H1 (cell line): ENCODE measurements at regions not wholly inside any gene's neighbourhood (a gene's known extent, or its start where the extent isn't known, plus 50 kb on each side); places are given as distances from the start of the nearest gene placed in this dataset.

Experiments
- CEBPB ChIP-seq: IDR thresholded peaks from 2 replicates; pipeline ENCODE4 v1.6.1; 2012; ENCODE audit warnings: low read depth, low read length
- CHD2 ChIP-seq: IDR thresholded peaks from 2 replicates; pipeline ENCODE4 v1.6.1; 2012; ENCODE audit warnings: low read length, improper control_type of control experiment
- HDAC6 ChIP-seq: IDR thresholded peaks from one replicate; pipeline ENCODE4 v1.7.1; 2012; ENCODE audit warnings: low read depth, mild to moderate bottlenecking, inconsistent platforms, low read length, moderate library complexity
- JUN ChIP-seq: IDR thresholded peaks from 2 replicates; pipeline ENCODE4 v1.6.1; 2011; ENCODE audit warnings: low read depth, mild to moderate bottlenecking, improper control_type of control experiment, low read length
- KDM4A ChIP-seq: IDR thresholded peaks from one replicate; pipeline ENCODE4 v1.7.1; 2012; ENCODE audit warnings: low read depth, mild to moderate bottlenecking, moderate library complexity, low read length, inconsistent platforms; ENCODE audit not compliant: severe bottlenecking
- SP2 ChIP-seq: IDR thresholded peaks from 2 replicates; pipeline ENCODE4 v1.6.1; 2012; ENCODE audit warnings: mild to moderate bottlenecking, low read length, inconsistent platforms
- SRF ChIP-seq: IDR thresholded peaks from 2 replicates; pipeline ENCODE4 v1.6.1; 2011; ENCODE audit warnings: mild to moderate bottlenecking, low read depth, low read length, moderate library complexity
- TAF1 ChIP-seq: IDR thresholded peaks from 2 replicates; pipeline ENCODE4 v1.6.1; 2011; ENCODE audit warnings: mild to moderate bottlenecking, low read depth, low read length
- TF ChIP-seq, protein P1 (sequence below): fragments of 300-600 bp; sonication (generic); IDR thresholded peaks from 2 replicates; pipeline ENCODE4 v1.7.1; 2012; ENCODE audit warnings: low read length, moderate library complexity, mild to moderate bottlenecking, inconsistent platforms; ENCODE audit not compliant: insufficient replicate concordance

DNA sequence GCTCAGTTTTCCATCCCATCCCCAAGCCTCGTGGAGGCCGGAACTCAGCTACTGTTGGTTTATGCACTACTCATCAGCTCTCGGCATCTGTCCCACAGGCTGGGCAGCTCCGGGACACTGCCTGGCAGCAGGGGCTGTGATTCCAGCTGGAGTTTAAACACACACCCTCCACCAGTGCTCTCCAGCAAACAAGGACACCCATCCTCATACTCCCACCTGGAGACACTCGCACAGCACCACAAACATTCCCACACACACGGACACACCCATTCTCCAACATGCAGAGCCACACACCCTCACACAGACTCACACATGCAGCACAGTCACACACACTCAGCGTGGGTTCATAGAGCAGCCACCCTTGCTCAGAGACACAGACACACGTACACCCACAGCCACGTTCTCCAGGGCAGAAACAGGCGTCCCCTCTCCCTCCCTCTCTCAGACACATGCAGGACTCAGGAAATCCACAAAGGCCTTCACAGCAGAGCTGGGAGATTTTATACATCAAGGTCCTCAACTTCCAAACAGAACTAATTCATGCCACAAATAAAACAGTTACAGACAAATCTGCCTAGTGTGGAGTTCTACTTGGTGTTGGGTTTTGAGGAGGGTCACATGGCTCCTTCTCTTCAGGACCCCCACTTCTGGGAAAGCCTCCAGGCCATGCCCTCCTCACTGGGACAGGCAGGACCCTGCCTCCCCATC lies 785.4 kb downstream of the UQCRFS1 start (continued):
- TF ChIP-seq, protein P1, sequence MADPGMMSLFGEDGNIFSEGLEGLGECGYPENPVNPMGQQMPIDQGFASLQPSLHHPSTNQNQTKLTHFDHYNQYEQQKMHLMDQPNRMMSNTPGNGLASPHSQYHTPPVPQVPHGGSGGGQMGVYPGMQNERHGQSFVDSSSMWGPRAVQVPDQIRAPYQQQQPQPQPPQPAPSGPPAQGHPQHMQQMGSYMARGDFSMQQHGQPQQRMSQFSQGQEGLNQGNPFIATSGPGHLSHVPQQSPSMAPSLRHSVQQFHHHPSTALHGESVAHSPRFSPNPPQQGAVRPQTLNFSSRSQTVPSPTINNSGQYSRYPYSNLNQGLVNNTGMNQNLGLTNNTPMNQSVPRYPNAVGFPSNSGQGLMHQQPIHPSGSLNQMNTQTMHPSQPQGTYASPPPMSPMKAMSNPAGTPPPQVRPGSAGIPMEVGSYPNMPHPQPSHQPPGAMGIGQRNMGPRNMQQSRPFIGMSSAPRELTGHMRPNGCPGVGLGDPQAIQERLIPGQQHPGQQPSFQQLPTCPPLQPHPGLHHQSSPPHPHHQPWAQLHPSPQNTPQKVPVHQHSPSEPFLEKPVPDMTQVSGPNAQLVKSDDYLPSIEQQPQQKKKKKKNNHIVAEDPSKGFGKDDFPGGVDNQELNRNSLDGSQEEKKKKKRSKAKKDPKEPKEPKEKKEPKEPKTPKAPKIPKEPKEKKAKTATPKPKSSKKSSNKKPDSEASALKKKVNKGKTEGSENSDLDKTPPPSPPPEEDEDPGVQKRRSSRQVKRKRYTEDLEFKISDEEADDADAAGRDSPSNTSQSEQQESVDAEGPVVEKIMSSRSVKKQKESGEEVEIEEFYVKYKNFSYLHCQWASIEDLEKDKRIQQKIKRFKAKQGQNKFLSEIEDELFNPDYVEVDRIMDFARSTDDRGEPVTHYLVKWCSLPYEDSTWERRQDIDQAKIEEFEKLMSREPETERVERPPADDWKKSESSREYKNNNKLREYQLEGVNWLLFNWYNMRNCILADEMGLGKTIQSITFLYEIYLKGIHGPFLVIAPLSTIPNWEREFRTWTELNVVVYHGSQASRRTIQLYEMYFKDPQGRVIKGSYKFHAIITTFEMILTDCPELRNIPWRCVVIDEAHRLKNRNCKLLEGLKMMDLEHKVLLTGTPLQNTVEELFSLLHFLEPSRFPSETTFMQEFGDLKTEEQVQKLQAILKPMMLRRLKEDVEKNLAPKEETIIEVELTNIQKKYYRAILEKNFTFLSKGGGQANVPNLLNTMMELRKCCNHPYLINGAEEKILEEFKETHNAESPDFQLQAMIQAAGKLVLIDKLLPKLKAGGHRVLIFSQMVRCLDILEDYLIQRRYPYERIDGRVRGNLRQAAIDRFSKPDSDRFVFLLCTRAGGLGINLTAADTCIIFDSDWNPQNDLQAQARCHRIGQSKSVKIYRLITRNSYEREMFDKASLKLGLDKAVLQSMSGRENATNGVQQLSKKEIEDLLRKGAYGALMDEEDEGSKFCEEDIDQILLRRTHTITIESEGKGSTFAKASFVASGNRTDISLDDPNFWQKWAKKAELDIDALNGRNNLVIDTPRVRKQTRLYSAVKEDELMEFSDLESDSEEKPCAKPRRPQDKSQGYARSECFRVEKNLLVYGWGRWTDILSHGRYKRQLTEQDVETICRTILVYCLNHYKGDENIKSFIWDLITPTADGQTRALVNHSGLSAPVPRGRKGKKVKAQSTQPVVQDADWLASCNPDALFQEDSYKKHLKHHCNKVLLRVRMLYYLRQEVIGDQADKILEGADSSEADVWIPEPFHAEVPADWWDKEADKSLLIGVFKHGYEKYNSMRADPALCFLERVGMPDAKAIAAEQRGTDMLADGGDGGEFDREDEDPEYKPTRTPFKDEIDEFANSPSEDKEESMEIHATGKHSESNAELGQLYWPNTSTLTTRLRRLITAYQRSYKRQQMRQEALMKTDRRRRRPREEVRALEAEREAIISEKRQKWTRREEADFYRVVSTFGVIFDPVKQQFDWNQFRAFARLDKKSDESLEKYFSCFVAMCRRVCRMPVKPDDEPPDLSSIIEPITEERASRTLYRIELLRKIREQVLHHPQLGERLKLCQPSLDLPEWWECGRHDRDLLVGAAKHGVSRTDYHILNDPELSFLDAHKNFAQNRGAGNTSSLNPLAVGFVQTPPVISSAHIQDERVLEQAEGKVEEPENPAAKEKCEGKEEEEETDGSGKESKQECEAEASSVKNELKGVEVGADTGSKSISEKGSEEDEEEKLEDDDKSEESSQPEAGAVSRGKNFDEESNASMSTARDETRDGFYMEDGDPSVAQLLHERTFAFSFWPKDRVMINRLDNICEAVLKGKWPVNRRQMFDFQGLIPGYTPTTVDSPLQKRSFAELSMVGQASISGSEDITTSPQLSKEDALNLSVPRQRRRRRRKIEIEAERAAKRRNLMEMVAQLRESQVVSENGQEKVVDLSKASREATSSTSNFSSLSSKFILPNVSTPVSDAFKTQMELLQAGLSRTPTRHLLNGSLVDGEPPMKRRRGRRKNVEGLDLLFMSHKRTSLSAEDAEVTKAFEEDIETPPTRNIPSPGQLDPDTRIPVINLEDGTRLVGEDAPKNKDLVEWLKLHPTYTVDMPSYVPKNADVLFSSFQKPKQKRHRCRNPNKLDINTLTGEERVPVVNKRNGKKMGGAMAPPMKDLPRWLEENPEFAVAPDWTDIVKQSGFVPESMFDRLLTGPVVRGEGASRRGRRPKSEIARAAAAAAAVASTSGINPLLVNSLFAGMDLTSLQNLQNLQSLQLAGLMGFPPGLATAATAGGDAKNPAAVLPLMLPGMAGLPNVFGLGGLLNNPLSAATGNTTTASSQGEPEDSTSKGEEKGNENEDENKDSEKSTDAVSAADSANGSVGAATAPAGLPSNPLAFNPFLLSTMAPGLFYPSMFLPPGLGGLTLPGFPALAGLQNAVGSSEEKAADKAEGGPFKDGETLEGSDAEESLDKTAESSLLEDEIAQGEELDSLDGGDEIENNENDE = no peak
- no peak for TF ChIP-seq CHD2
- TF ChIP-seq JUN = no peak
- TF ChIP-seq SRF = no peak
- TF ChIP-seq KDM4A = no peak
- no peak for TF ChIP-seq TAF1
- no peak for TF ChIP-seq SP2
- TF ChIP-seq HDAC6 = no peak
- no peak for TF ChIP-seq CEBPB
- TF ChIP-seq, all 59 proteins: peak for 0
